Osteocyte (in vitro differentiated cells): ENCODE measurements at regions not wholly inside any gene's neighbourhood (a gene's known extent, or its start where the extent isn't known, plus 50 kb on each side); places are given as distances from the start of the nearest gene placed in this dataset.
"Not testable (repeated sequence)": the region's sequence is repeated elsewhere in the genome, so short reads cannot be mapped to it uniquely, and the experiment has no call there.

Source experiments
- DNase-seq: peaks from one replicate; pipeline ENCODE4 v3.0.0; 2021; ENCODE audit warnings: mixed read lengths; ENCODE audit not compliant: unreplicated experiment; ENCODE audit errors: extremely low spot score
- H3K27ac Mint-ChIP-seq: one replicate; pipeline ENCODE4 v1.8.0; 2021; ENCODE audit warnings: mild to moderate bottlenecking, mixed read lengths; ENCODE audit not compliant: unreplicated experiment
- H3K27me3 Mint-ChIP-seq: one replicate; pipeline ENCODE4 v1.8.0; 2021; ENCODE audit warnings: mixed read lengths; ENCODE audit not compliant: unreplicated experiment
- H3K36me3 Mint-ChIP-seq: one replicate; pipeline ENCODE4 v1.8.0; 2021; ENCODE audit warnings: mixed read lengths; ENCODE audit not compliant: unreplicated experiment
- H3K4me1 Mint-ChIP-seq: one replicate; pipeline ENCODE4 v1.8.0; 2021; ENCODE audit warnings: mixed read lengths; ENCODE audit not compliant: unreplicated experiment
- H3K4me3 Mint-ChIP-seq: one replicate; pipeline ENCODE4 v1.8.0; 2021; ENCODE audit warnings: mild to moderate bottlenecking, moderate library complexity, mixed read lengths; ENCODE audit not compliant: unreplicated experiment
- H3K9me3 Mint-ChIP-seq: one replicate; pipeline ENCODE4 v1.8.0; 2021; ENCODE audit warnings: mixed read lengths; ENCODE audit not compliant: unreplicated experiment
- TF ChIP-seq, protein P1 (sequence below): fragments of 200-600 bp; sonication (generic); IDR thresholded peaks from 2 replicates; pipeline ENCODE4 v1.5.0; 2021; ENCODE audit warnings: antibody characterized with exemption, mild to moderate bottlenecking, moderate library complexity

DNA sequence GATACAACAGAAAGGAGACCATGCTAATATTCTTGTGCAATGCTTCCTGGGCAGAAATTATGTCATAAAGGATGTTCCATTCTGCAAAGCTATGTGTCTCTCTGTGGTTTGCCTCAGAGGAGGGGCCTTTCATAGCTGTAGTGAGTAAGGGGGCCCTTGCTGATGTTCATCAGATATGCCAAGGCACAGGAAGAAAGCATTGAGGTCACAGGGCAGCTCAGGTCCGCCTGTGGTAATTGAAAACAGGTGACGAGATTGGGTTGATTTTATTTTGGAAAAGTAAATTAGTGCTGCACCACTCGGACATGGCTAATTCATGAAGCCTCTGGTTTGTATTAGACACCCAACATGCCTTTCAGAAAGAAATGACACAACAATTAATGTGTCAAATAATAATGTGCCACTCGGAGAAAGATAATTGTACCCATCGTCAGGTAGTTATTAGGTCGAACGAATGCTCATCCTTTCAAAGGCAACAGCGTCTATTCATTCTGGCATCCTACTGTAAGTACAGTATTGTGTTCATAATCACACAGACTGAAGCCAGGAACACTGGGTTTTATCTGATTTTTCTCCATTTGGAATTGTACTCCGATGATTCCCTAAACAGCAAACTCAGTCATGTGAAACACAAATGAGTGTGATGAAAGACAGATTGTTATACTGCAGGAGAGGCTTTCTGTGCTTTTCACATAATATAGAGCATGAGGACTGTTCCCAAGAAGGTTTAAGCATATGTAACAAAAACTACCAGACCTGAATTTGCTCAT, 421.6 kb upstream of the KLF12 start:
- TF ChIP-seq, protein P1, sequence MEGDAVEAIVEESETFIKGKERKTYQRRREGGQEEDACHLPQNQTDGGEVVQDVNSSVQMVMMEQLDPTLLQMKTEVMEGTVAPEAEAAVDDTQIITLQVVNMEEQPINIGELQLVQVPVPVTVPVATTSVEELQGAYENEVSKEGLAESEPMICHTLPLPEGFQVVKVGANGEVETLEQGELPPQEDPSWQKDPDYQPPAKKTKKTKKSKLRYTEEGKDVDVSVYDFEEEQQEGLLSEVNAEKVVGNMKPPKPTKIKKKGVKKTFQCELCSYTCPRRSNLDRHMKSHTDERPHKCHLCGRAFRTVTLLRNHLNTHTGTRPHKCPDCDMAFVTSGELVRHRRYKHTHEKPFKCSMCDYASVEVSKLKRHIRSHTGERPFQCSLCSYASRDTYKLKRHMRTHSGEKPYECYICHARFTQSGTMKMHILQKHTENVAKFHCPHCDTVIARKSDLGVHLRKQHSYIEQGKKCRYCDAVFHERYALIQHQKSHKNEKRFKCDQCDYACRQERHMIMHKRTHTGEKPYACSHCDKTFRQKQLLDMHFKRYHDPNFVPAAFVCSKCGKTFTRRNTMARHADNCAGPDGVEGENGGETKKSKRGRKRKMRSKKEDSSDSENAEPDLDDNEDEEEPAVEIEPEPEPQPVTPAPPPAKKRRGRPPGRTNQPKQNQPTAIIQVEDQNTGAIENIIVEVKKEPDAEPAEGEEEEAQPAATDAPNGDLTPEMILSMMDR, result no peak
- Mint-ChIP-seq H3K4me3 (no peak overlapping the region), H3K9me3 (no peaks in the 10 kb centered on the region), H3K27me3 (no peaks in the 10 kb centered on the region), H3K36me3 (no peaks in the 10 kb centered on the region), H3K27ac (no peak overlapping the region), H3K4me1 (peaks cover 31% of the 10 kb centered on the region)
- DNase-seq, result no peak

DNA sequence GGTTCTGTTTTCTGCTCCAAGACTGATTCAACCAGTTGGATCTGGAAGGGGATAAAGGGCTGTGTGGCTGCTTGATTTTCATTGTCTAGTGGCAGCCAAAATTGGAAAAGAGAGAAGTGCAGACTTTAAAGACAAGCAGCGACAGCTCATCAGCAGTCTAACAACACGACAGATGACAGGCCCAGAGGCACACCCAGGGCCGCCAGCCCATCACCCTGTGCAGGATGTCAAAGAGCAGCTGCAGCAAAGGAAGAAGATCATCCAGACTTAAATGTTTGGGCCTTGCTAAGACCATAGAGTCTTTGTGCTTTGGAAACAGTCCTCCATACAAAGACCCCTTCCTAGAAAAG, 421.0 kb upstream of the KLF12 start:
- no peaks in the 10 kb centered on the region for H3K9me3 Mint-ChIP-seq
- H3K4me3 Mint-ChIP-seq, result no peak overlapping the region
- peaks cover 25% of the 10 kb centered on the region for H3K4me1 Mint-ChIP-seq
- TF ChIP-seq, protein P1, result no peak
- no peak for DNase-seq
- no peak overlapping the region for H3K27ac Mint-ChIP-seq
- H3K27me3 Mint-ChIP-seq, result no peaks in the 10 kb centered on the region
- H3K36me3 Mint-ChIP-seq, result no peaks in the 10 kb centered on the region

DNA sequence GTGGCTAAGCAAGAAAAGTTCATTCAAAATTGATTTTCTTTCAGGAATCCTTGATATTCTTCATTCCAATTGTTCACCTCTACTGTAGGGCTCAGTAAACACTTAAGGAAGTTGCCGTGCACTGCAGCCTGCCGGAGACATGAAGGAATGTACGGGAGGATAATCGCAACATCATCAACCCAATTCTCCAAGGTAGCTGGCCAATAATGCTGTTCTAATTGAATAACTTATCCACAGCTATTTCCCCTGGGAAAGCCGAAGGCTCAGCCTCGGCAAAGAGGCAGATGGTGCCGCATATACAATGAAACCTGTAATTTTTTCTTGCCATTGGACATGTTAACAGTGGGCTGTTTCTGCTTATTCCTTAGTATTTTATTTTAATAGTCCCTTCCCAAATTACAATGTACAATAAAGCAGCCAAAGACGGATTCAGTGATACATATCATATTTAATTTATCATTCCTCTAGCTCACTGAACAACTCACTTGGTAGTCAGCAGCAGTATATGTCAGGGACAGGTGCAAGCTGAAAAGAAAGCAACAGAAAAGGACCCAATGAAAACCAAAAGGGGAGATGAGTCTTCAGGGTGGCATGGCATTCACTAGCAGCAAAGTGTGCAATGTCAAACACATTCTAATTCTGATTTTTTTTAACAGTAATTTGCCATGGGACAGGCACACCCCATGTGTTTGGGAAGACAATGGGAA, 420.5 kb upstream of the KLF12 start:
- TF ChIP-seq, protein P1, result peak; percentile 28
- H3K36me3 Mint-ChIP-seq, result no peaks in the 10 kb centered on the region
- H3K27ac Mint-ChIP-seq, result no peak overlapping the region
- H3K4me3 Mint-ChIP-seq, result no peak overlapping the region
- no peaks in the 10 kb centered on the region for H3K9me3 Mint-ChIP-seq
- H3K27me3 Mint-ChIP-seq, result no peaks in the 10 kb centered on the region
- DNase-seq, result no peak
- H3K4me1 Mint-ChIP-seq, result peaks cover 22% of the 10 kb centered on the region

DNA sequence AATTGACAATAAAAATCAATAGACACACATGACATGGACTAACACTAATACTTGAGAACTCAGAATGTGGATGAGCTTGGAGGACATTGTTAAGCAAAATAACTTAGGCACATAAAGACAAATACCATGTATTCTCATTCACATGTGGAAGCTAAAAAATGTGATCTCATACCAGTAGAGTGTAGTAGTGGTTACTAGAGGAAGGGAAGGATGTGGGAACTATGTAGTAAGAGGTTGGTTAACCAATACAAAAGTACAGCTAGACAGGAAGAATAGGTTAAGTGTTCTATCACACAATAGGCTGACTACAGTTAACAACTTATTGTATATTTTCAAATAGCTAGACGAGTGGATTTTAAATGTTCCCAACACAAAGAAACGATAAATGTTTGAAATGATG, 415.8 kb upstream of the KLF12 start:
- TF ChIP-seq, protein P1, result no peak
- Mint-ChIP-seq H3K36me3 (no peaks in the 10 kb centered on the region), H3K4me3 (no peak overlapping the region), H3K27ac (no peak overlapping the region), H3K4me1 (peaks cover 21% of the 10 kb centered on the region), H3K27me3 (no peaks in the 10 kb centered on the region), H3K9me3 (no peaks in the 10 kb centered on the region)
- no peak for DNase-seq

DNA sequence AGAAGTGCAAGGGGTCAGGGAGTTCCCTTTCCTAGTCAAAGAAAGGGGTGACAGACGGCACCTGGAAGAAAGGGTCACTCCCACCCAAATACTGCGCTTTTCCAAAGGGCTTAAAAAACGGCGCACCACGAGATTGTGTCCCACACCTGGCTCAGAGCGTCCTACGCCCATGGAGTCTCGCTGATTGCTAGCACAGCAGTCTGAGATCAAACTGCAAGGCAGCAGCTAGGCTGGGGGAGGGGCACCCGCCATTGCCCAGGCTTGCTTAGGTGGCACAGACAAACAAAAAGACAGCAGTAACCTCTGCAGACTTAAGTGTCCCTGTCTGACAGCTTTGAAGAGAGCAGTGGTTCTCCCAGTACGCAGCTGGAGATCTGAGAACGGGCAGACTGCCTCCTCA, 402.4 kb upstream of the KLF12 start:
- H3K4me1 Mint-ChIP-seq, DNase-seq, H3K36me3 Mint-ChIP-seq, H3K27ac Mint-ChIP-seq, H3K4me3 Mint-ChIP-seq, H3K27me3 Mint-ChIP-seq, H3K9me3 Mint-ChIP-seq: not testable (repeated sequence)
